ENCODE measurements at regions not wholly inside any gene's neighbourhood (a gene's known extent, or its start where the extent isn't known, plus 50 kb on each side); places are given as distances from the start of the nearest gene placed in this dataset.

DNA sequence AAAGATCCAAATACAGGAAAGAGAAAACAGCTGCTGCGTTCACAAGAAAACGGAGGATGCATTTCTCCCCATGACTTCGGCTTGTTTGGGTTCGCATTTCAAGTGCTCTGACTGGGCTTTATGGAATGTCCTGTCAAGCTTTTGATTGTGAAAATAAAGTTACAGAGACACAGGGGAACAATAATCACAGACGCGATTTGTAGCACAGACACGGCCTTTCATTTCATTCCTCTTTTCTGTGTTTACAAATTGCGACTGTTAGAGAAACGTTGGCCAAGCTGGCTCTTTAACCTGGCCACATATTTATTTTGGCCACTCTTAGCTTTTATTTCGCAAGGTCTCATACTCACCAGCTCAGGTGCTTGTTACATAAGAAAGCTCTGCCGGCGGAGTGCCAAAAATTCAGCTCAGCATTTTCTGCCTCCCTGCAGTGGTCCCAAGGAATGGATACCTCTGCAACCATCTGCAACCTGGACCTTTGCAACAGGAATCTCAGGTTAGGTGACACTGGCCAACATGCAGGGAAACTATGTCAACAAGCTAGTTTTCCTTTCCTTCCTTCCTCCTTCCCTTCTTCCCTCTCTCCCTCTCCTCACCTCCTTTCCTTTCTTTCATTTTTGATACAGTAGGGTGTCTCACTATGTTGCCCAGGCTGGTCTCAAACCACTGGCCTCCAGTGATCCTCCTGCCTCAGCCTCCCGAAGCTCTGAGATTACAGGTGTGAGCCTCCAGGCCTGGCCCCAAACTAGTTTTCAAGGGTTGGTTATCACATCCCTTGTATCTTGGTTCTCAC lies 58.2 kb upstream of the SLC45A1 start:
- DNase-seq (ENCODE audit: low spot score), result peak; percentile 72
- no peaks in the 10 kb centered on the region for H3K36me3 ChIP-seq (ENCODE audit: control insufficient read depth in 4 of 4, insufficient read depth in 3 of 4, low read depth in 1 of 4, low read length in 3 of 4)
- no peaks in the 10 kb centered on the region for H3K27me3 ChIP-seq (ENCODE audit: control insufficient read depth in 4 of 4, insufficient read depth in 4 of 4, low read length in 3 of 4)
- TF ChIP-seq FOXA2 (IDR thresholded peaks at IDR 0.05), result peak; percentile 89
- TF ChIP-seq HNF4G (IDR thresholded peaks at IDR 0.05), result no peak
- no peak for TF ChIP-seq RAD21 (IDR thresholded peaks at IDR 0.05)
- no peak for TF ChIP-seq RXRA (IDR thresholded peaks at IDR 0.05)
- TF ChIP-seq, protein P1, sequence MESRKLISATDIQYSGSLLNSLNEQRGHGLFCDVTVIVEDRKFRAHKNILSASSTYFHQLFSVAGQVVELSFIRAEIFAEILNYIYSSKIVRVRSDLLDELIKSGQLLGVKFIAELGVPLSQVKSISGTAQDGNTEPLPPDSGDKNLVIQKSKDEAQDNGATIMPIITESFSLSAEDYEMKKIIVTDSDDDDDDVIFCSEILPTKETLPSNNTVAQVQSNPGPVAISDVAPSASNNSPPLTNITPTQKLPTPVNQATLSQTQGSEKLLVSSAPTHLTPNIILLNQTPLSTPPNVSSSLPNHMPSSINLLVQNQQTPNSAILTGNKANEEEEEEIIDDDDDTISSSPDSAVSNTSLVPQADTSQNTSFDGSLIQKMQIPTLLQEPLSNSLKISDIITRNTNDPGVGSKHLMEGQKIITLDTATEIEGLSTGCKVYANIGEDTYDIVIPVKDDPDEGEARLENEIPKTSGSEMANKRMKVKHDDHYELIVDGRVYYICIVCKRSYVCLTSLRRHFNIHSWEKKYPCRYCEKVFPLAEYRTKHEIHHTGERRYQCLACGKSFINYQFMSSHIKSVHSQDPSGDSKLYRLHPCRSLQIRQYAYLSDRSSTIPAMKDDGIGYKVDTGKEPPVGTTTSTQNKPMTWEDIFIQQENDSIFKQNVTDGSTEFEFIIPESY (IDR thresholded peaks at IDR 0.05), result no peak
- TF ChIP-seq, protein P2, sequence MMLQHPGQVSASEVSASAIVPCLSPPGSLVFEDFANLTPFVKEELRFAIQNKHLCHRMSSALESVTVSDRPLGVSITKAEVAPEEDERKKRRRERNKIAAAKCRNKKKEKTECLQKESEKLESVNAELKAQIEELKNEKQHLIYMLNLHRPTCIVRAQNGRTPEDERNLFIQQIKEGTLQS (IDR thresholded peaks at IDR 0.05), result no peak
- TF ChIP-seq, protein P3, sequence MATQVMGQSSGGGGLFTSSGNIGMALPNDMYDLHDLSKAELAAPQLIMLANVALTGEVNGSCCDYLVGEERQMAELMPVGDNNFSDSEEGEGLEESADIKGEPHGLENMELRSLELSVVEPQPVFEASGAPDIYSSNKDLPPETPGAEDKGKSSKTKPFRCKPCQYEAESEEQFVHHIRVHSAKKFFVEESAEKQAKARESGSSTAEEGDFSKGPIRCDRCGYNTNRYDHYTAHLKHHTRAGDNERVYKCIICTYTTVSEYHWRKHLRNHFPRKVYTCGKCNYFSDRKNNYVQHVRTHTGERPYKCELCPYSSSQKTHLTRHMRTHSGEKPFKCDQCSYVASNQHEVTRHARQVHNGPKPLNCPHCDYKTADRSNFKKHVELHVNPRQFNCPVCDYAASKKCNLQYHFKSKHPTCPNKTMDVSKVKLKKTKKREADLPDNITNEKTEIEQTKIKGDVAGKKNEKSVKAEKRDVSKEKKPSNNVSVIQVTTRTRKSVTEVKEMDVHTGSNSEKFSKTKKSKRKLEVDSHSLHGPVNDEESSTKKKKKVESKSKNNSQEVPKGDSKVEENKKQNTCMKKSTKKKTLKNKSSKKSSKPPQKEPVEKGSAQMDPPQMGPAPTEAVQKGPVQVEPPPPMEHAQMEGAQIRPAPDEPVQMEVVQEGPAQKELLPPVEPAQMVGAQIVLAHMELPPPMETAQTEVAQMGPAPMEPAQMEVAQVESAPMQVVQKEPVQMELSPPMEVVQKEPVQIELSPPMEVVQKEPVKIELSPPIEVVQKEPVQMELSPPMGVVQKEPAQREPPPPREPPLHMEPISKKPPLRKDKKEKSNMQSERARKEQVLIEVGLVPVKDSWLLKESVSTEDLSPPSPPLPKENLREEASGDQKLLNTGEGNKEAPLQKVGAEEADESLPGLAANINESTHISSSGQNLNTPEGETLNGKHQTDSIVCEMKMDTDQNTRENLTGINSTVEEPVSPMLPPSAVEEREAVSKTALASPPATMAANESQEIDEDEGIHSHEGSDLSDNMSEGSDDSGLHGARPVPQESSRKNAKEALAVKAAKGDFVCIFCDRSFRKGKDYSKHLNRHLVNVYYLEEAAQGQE (IDR thresholded peaks at IDR 0.05), result no peak
- no peak for TF ChIP-seq GABPA (IDR thresholded peaks at IDR 0.05 in 1 of 2, conservative IDR thresholded peaks at IDR 0.05 in 1 of 2)
- TF ChIP-seq, protein P4, sequence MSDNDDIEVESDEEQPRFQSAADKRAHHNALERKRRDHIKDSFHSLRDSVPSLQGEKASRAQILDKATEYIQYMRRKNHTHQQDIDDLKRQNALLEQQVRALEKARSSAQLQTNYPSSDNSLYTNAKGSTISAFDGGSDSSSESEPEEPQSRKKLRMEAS (IDR thresholded peaks at IDR 0.05), result no peak
- TF ChIP-seq TAF1 (conservative IDR thresholded peaks at IDR 0.05), result peak; percentile 52
- peak; percentile 87 for TF ChIP-seq FOXA1 (IDR thresholded peaks at IDR 0.05)
- TF ChIP-seq, protein P5, sequence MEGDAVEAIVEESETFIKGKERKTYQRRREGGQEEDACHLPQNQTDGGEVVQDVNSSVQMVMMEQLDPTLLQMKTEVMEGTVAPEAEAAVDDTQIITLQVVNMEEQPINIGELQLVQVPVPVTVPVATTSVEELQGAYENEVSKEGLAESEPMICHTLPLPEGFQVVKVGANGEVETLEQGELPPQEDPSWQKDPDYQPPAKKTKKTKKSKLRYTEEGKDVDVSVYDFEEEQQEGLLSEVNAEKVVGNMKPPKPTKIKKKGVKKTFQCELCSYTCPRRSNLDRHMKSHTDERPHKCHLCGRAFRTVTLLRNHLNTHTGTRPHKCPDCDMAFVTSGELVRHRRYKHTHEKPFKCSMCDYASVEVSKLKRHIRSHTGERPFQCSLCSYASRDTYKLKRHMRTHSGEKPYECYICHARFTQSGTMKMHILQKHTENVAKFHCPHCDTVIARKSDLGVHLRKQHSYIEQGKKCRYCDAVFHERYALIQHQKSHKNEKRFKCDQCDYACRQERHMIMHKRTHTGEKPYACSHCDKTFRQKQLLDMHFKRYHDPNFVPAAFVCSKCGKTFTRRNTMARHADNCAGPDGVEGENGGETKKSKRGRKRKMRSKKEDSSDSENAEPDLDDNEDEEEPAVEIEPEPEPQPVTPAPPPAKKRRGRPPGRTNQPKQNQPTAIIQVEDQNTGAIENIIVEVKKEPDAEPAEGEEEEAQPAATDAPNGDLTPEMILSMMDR (IDR thresholded peaks at IDR 0.05; ENCODE audit: low read depth, low read length, missing input control), result no peak
- TF ChIP-seq HNF4A (conservative IDR thresholded peaks at IDR 0.05), result no peak
- peak; percentile 23 for TF ChIP-seq SP1 (IDR thresholded peaks at IDR 0.05)
- TF ChIP-seq NR2F2 (IDR thresholded peaks at IDR 0.05), result no peak
- TF ChIP-seq JUND (IDR thresholded peaks at IDR 0.05), result no peak
- TF ChIP-seq EGR1 (IDR thresholded peaks at IDR 0.05; ENCODE audit: low read depth in 2 of 2), result no peak
- TF ChIP-seq YY1 (IDR thresholded peaks at IDR 0.05), result no peak
- H3K9ac ChIP-seq (ENCODE audit: low read depth in 1 of 2, low read length in 2 of 2), result peak overlapping the region in 1 of 2 donors; percentile 64
- no peaks in the 10 kb centered on the region for H3K9me3 ChIP-seq (ENCODE audit: control insufficient read depth in 4 of 4, low read length in 3 of 4)
- peaks cover 8 to 56% (median 32%) of the 10 kb centered on the region in 4 donors for H3K4me1 ChIP-seq (ENCODE audit: control insufficient read depth in 4 of 4, insufficient read depth in 4 of 4, low read length in 3 of 4)
- peak overlapping the region in 1 of 3 donors; percentile 19 for H3K4me3 ChIP-seq (ENCODE audit: low read depth in 1 of 3, low read length in 3 of 3)
- peak overlapping the region; percentile 83 to 91 for H3K27ac ChIP-seq (ENCODE audit: low read depth in 1 of 2, low read length in 2 of 2)
- 21% methylated on average over 13 of the region's 13 CpGs for WGBS
